ENCODE measurements at regions not wholly inside any gene's neighbourhood (a gene's known extent, or its start where the extent isn't known, plus 50 kb on each side); places are given as distances from the start of the nearest gene placed in this dataset.

- H3K4me1 ChIP-seq (ENCODE audit: control insufficient read depth, insufficient read depth, low read length): no peaks in the 10 kb centered on the region
- H3K4me3 ChIP-seq (ENCODE audit: insufficient read depth, low read depth, low read length): no peak overlapping the region
- no peak overlapping the region for H3K27ac ChIP-seq (ENCODE audit: insufficient read depth, low read depth, low read length, poor library complexity, severe bottlenecking)
- no peaks in the 10 kb centered on the region for H3K27me3 ChIP-seq (ENCODE audit: control insufficient read depth, insufficient read depth, low read length, poor library complexity, severe bottlenecking)
- H3K9me3 ChIP-seq (ENCODE audit: control insufficient read depth, low read length): no peaks in the 10 kb centered on the region
- no peaks in the 10 kb centered on the region for H3K36me3 ChIP-seq (ENCODE audit: control insufficient read depth, insufficient read depth, low read length)
Observed at GRCh38 chr5:126103050-126103449, 320.2 kb upstream of the GRAMD2B start.

- 95 to 100% methylated on average over 1 of the region's 1 CpG for WGBS, 2 experiments
- Histone ChIP-seq H3K27ac (ENCODE audit: insufficient read depth, low read depth, low read length, poor library complexity, severe bottlenecking) (no peak overlapping the region), H3K4me3 (ENCODE audit: insufficient read depth, low read depth, low read length) (no peak overlapping the region), H3K36me3 (ENCODE audit: control insufficient read depth, insufficient read depth, low read length) (no peaks in the 10 kb centered on the region), H3K9me3 (ENCODE audit: control insufficient read depth, low read length) (no peaks in the 10 kb centered on the region), H3K4me1 (ENCODE audit: control insufficient read depth, insufficient read depth, low read length) (no peaks in the 10 kb centered on the region), H3K27me3 (ENCODE audit: control insufficient read depth, insufficient read depth, low read length, poor library complexity, severe bottlenecking) (no peaks in the 10 kb centered on the region)
Observed at GRCh38 chr5:126103868-126104267, 319.3 kb upstream of the GRAMD2B start.

GRCh38 chr5:126104341-126104740, 318.9 kb upstream of the GRAMD2B start:
- Histone ChIP-seq H3K9me3 (ENCODE audit: control insufficient read depth, low read length) (no peaks in the 10 kb centered on the region), H3K36me3 (ENCODE audit: control insufficient read depth, insufficient read depth, low read length) (no peaks in the 10 kb centered on the region), H3K27me3 (ENCODE audit: control insufficient read depth, insufficient read depth, low read length, poor library complexity, severe bottlenecking) (no peaks in the 10 kb centered on the region), H3K4me3 (ENCODE audit: insufficient read depth, low read depth, low read length) (no peak overlapping the region), H3K4me1 (ENCODE audit: control insufficient read depth, insufficient read depth, low read length) (no peaks in the 10 kb centered on the region), H3K27ac (ENCODE audit: insufficient read depth, low read depth, low read length, poor library complexity, severe bottlenecking) (no peak overlapping the region)

GRCh38 chr5:126104951-126105350, 318.3 kb upstream of the GRAMD2B start:
- Histone ChIP-seq H3K9me3 (ENCODE audit: control insufficient read depth, low read length) (no peaks in the 10 kb centered on the region), H3K4me3 (ENCODE audit: insufficient read depth, low read depth, low read length) (no peak overlapping the region), H3K27me3 (ENCODE audit: control insufficient read depth, insufficient read depth, low read length, poor library complexity, severe bottlenecking) (no peaks in the 10 kb centered on the region), H3K27ac (ENCODE audit: insufficient read depth, low read depth, low read length, poor library complexity, severe bottlenecking) (no peak overlapping the region), H3K36me3 (ENCODE audit: control insufficient read depth, insufficient read depth, low read length) (no peaks in the 10 kb centered on the region), H3K4me1 (ENCODE audit: control insufficient read depth, insufficient read depth, low read length) (no peaks in the 10 kb centered on the region)
- WGBS, 2 experiments: 50 to 57% methylated on average over 1 of the region's 1 CpG

GRCh38 chr5:126106029-126106428, 317.2 kb upstream of the GRAMD2B start:
- Histone ChIP-seq H3K27ac (ENCODE audit: insufficient read depth, low read depth, low read length, poor library complexity, severe bottlenecking) (no peak overlapping the region), H3K27me3 (ENCODE audit: control insufficient read depth, insufficient read depth, low read length, poor library complexity, severe bottlenecking) (no peaks in the 10 kb centered on the region)
- WGBS, 2 experiments: 92 to 96% methylated on average over 3 of the region's 3 CpGs

GRCh38 chr5:126107381-126107780, 315.8 kb upstream of the GRAMD2B start:
- H3K27me3 ChIP-seq (ENCODE audit: control insufficient read depth, insufficient read depth, low read length, poor library complexity, severe bottlenecking): no peaks in the 10 kb centered on the region
- no peaks in the 10 kb centered on the region for H3K9me3 ChIP-seq (ENCODE audit: control insufficient read depth, low read length)
- WGBS, 2 experiments: 92 to 98% methylated on average over 2 of the region's 2 CpGs
- no peak overlapping the region for H3K27ac ChIP-seq (ENCODE audit: insufficient read depth, low read depth, low read length, poor library complexity, severe bottlenecking)
- no peak overlapping the region for H3K4me3 ChIP-seq (ENCODE audit: insufficient read depth, low read depth, low read length)
- no peaks in the 10 kb centered on the region for H3K4me1 ChIP-seq (ENCODE audit: control insufficient read depth, insufficient read depth, low read length)
- no peaks in the 10 kb centered on the region for H3K36me3 ChIP-seq (ENCODE audit: control insufficient read depth, insufficient read depth, low read length)

More at GRCh38 chr5:126106029-126106428, 317.2 kb upstream of the GRAMD2B start:
- no peak overlapping the region for H3K4me3 ChIP-seq (ENCODE audit: insufficient read depth, low read depth, low read length)
- no peaks in the 10 kb centered on the region for H3K9me3 ChIP-seq (ENCODE audit: control insufficient read depth, low read length)
- no peaks in the 10 kb centered on the region for H3K4me1 ChIP-seq (ENCODE audit: control insufficient read depth, insufficient read depth, low read length)
- no peaks in the 10 kb centered on the region for H3K36me3 ChIP-seq (ENCODE audit: control insufficient read depth, insufficient read depth, low read length)

GRCh38 chr5:126108470-126108869, 314.7 kb upstream of the GRAMD2B start:
- 62 to 64% methylated on average over 5 of the region's 5 CpGs for WGBS, 2 experiments

GRCh38 chr5:126115059-126115629, 308.1 kb upstream of the GRAMD2B start:
- Histone ChIP-seq H3K27me3 (ENCODE audit: control insufficient read depth, insufficient read depth, low read length, poor library complexity, severe bottlenecking) (no peaks in the 10 kb centered on the region), H3K27ac (ENCODE audit: insufficient read depth, low read depth, low read length, poor library complexity, severe bottlenecking) (no peak overlapping the region), H3K36me3 (ENCODE audit: control insufficient read depth, insufficient read depth, low read length) (no peaks in the 10 kb centered on the region), H3K9me3 (ENCODE audit: control insufficient read depth, low read length) (no peaks in the 10 kb centered on the region), H3K4me1 (ENCODE audit: control insufficient read depth, insufficient read depth, low read length) (no peaks in the 10 kb centered on the region), H3K4me3 (ENCODE audit: insufficient read depth, low read depth, low read length) (no peak overlapping the region)
- WGBS, 2 experiments: 91 to 95% methylated on average over 2 of the region's 2 CpGs

More at GRCh38 chr5:126108470-126108869, 314.7 kb upstream of the GRAMD2B start:
- Histone ChIP-seq H3K27ac (ENCODE audit: insufficient read depth, low read depth, low read length, poor library complexity, severe bottlenecking) (no peak overlapping the region), H3K4me3 (ENCODE audit: insufficient read depth, low read depth, low read length) (no peak overlapping the region), H3K36me3 (ENCODE audit: control insufficient read depth, insufficient read depth, low read length) (no peaks in the 10 kb centered on the region), H3K27me3 (ENCODE audit: control insufficient read depth, insufficient read depth, low read length, poor library complexity, severe bottlenecking) (no peaks in the 10 kb centered on the region), H3K9me3 (ENCODE audit: control insufficient read depth, low read length) (no peaks in the 10 kb centered on the region), H3K4me1 (ENCODE audit: control insufficient read depth, insufficient read depth, low read length) (no peaks in the 10 kb centered on the region)

GRCh38 chr5:126117044-126117443, 306.2 kb upstream of the GRAMD2B start:
- no peaks in the 10 kb centered on the region for H3K9me3 ChIP-seq (ENCODE audit: control insufficient read depth, low read length)

GRCh38 chr5:126119887-126120442, 303.2 kb upstream of the GRAMD2B start:
- H3K27me3 ChIP-seq (ENCODE audit: control insufficient read depth, insufficient read depth, low read length, poor library complexity, severe bottlenecking): no peaks in the 10 kb centered on the region
- H3K27ac ChIP-seq (ENCODE audit: insufficient read depth, low read depth, low read length, poor library complexity, severe bottlenecking): no peak overlapping the region
- H3K9me3 ChIP-seq (ENCODE audit: control insufficient read depth, low read length): no peaks in the 10 kb centered on the region
- H3K4me1 ChIP-seq (ENCODE audit: control insufficient read depth, insufficient read depth, low read length): peaks cover 2% of the 10 kb centered on the region
- no peak overlapping the region for H3K4me3 ChIP-seq (ENCODE audit: insufficient read depth, low read depth, low read length)
- WGBS, 2 experiments: 96 to 97% methylated on average over 4 of the region's 4 CpGs
- H3K36me3 ChIP-seq (ENCODE audit: control insufficient read depth, insufficient read depth, low read length): no peaks in the 10 kb centered on the region

More at GRCh38 chr5:126117044-126117443, 306.2 kb upstream of the GRAMD2B start:
- Histone ChIP-seq H3K36me3 (ENCODE audit: control insufficient read depth, insufficient read depth, low read length) (no peaks in the 10 kb centered on the region), H3K27me3 (ENCODE audit: control insufficient read depth, insufficient read depth, low read length, poor library complexity, severe bottlenecking) (no peaks in the 10 kb centered on the region), H3K4me1 (ENCODE audit: control insufficient read depth, insufficient read depth, low read length) (no peaks in the 10 kb centered on the region), H3K27ac (ENCODE audit: insufficient read depth, low read depth, low read length, poor library complexity, severe bottlenecking) (no peak overlapping the region), H3K4me3 (ENCODE audit: insufficient read depth, low read depth, low read length) (no peak overlapping the region)
- no CpG with 5 or more reads among the region's 1 CpG for WGBS, 2 experiments

Measured in ectodermal cell (in vitro differentiated cells).